T-helper 1 cell (primary cell): ENCODE measurements at regions not wholly inside any gene's neighbourhood (a gene's known extent, or its start where the extent isn't known, plus 50 kb on each side); places are given as distances from the start of the nearest gene placed in this dataset.
"Not testable (repeated sequence)": the region's sequence is repeated elsewhere in the genome, so short reads cannot be mapped to it uniquely, and the experiment has no call there.

Experiments
- DNase-seq, 5 donors: peaks; one replicate each; pipeline ENCODE4 v3.0.0-alpha.2; 2012 to 2020

DNA sequence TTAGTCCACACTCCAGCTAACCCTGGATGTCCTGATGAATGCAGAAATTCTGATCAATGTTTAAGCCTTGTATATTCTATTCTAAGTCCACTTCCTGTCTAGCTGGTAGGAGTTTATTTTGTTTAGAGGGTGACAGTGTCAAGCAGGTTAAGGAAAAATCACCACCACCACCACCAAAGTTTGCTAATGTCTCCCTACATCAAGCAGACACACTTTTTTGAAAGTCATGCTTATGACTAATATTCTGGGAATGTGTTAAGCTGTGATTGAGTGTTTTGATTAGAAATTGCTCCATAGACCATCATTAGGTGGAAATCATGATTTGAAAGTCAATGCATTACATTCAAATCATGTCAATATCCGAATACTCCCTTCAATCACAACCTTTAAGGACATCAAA lies 1530.1 kb downstream of the MAT2B start:
- DNase-seq, result no peak

DNA sequence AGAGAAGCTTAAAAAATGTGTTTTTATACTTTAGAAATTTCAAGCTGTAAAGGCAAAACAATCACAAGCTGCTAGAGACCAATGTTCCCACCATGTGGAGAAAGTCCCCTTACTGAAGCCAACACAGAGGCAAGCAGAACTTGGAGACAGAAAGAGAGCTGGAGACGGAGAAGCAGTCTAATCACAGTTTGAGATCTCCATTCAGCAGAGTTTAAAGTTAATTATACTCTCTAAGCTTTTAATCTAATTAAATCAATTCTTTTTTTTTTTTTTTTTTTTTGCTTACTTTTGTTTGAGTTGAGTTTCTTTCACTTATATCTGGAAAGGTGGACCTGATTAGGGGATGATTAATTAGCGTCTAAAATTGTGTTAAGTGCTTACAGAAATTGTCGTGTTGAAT lies 1534.3 kb downstream of the MAT2B start:
- no peak for DNase-seq

GRCh38 chr5:165045941-165046340 lies 1540.5 kb downstream of the MAT2B start:
- DNase-seq, result not testable (repeated sequence)

- DNase-seq, result no peak
Measured at GRCh38 chr5:165055476-165055875, 1550.1 kb downstream of the MAT2B start.

GRCh38 chr5:165057145-165057544 lies 1551.7 kb downstream of the MAT2B start:
- DNase-seq, result no peak

- no peak for DNase-seq
Measured at GRCh38 chr5:165066751-165067385, 1561.4 kb downstream of the MAT2B start.

DNA sequence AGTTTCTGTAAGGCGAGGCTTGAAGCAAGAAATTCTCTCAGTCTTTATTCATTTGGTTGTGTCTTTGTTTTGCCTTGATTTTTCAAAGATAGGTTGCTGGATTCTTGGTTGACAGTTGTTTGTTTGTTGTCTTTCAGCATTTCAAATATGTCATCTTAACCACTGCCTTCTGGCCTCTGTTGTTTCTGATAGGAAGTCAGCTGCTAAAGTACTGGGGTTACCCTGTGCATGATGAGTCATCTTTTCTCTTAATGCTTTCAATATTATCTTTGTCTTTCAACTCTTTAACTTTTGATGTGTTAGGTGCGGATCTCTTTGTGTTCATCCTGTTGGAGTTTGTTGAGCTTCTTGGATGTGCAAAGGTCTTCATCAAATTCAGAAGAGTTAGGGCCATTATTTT lies 1571.3 kb downstream of the MAT2B start:
- DNase-seq, result no peak

DNA sequence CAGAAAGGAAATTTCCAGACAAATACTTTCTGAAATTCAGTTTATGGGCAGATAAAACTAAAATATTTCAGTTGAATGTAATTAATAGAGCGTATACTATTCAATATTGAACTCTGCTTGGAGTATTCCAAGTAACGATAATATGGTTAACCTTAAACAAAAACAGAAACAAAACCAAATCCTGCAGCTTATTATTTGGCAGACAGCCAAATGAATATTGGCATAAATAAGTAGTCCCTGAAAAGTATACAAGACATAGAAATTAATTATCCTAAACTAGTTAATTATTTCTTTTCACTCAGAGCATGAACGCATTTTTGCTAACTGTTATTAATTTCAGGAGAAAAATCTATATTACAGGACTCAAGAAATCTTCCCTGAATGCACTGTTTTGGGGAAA lies 1574.0 kb downstream of the MAT2B start:
- DNase-seq, result no peak

GRCh38 chr5:165083394-165083793 lies 1578.0 kb downstream of the MAT2B start:
- DNase-seq, result no peak

DNA sequence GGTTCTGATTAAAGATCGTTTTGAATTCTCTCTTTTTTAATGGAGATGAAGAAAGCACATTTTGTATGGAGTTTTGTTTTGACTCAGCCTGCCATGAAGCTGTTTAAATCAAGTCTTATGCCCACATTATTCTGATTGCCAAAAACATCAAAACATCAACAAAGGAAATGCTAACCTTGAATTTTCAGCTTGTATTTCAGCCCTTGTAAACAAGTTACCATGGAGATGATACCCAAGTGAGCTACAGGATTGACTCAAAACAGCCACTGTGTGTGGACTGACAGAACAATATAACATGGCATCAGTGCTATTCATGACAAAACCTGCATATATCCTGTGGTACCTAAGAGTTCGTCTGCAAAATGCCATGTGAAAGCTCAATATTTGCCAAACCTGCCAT lies 1581.0 kb downstream of the MAT2B start:
- DNase-seq, result no peak

DNA sequence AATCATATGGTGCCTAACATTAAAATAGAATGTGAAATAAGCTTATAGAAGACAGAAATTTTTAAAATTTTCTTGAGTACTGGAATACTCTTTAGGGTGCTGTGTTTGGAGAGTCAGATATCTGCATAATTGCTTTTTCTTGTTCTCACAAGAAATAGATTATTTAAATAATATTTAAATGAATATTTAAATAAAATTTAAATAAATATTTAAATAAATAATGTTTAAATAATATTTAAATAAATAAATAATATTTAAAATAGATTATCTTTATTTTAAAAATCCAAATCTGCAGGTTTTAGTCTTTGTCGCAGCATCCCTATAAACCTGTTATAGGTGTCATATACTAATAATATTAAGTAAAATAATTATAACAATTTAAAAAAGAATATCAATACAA lies 1589.4 kb downstream of the MAT2B start:
- no peak for DNase-seq

DNA sequence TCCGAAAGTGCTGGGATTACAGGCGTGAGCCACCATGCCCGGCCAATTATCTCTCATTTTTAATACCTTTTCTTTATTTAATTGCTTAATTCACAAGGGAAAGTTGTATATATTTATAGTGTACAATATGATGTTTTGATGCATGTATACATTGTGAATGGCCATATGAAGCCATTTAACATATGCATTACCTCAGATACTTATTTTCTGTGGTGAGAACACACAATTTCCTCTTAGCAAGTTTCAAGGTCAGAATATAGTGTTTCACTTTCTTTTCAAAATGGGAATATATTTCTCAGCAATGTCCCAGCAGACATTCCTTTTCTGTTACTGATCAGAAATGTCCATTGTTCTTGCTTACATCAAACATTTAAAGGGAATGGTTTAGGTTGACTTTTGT lies 1596.3 kb downstream of the MAT2B start:
- no peak for DNase-seq

GRCh38 chr5:165104611-165105010 lies 1599.2 kb downstream of the MAT2B start:
- no peak for DNase-seq

DNA sequence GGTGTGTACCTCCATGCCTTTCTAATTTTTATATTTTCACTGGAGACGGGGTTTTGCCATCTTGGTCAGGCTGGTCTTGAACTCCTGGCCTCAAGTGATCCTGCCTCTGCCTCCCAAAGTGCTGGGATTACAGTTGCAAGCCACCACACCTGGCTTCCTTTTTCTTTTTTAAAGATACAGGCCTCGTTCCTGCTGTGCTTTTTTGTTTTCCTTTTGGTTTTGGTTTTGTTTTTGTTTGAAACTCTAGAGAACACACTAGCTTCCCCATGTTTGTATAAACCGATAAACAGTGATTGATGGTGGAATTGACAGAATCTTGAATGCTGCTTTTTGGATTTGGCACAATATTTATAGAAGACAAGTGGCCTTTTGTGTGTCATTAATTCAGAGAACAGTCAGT lies 1603.4 kb downstream of the MAT2B start:
- no peak for DNase-seq

DNA sequence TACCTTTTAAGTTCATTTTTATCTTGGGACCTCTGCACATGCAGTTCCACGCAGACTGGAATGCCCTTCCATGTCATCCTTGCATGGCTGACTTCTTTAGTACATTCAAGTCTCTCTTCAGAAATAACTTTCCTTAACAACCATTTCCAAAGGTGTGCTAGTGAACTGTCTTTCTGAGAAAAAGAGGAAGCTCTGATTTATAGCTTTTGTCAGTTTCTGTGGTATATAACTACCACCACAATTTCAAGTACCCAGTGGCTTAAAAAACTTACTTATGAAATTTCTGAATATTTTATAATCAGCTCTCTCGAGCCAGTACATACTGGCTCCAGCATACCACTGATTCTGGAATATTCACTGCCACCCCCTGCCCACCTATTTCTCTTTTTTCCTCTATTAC lies 1613.8 kb downstream of the MAT2B start:
- DNase-seq, result no peak

DNA sequence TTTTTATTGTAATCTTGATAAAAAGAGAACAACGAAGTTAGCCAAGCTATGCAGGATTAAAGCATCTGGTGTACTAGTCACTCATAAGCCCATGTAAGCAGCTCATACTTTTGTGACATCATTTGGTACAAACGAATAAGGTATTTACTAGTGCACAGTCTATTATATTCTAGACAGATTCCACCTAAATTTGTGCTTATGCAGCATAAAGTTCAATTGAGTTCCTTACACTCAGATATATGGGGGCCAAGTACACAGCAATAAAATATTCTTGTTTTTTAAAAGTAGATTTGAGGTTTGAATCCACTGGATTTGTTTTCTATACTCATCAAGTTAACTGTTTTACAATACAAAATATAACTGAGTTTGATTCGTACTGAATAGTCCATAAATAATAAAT lies 1621.2 kb downstream of the MAT2B start:
- no peak for DNase-seq

GRCh38 chr5:165127941-165128340 lies 1622.5 kb downstream of the MAT2B start:
- DNase-seq, result no peak

DNA sequence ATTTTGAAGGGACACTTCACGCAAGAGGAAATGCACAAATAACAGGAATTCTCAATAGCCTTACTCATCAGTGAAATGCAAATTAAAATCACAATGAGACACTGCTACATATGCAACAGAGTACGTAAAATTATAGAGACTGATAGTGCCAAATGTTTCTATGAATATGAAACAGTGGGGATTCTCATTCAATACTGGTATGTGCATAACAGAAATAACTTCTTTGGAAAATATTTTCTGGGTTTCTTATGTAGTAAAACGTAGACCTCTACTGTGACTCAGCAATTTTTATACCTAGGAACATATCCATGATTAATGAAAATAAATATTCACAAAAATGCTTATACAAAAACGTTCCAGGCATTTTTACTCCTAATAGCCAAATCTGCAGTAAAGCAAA lies 1625.2 kb downstream of the MAT2B start:
- no peak for DNase-seq

- DNase-seq, result no peak
Measured at GRCh38 chr5:165134155-165134554, 1628.7 kb downstream of the MAT2B start.

DNA sequence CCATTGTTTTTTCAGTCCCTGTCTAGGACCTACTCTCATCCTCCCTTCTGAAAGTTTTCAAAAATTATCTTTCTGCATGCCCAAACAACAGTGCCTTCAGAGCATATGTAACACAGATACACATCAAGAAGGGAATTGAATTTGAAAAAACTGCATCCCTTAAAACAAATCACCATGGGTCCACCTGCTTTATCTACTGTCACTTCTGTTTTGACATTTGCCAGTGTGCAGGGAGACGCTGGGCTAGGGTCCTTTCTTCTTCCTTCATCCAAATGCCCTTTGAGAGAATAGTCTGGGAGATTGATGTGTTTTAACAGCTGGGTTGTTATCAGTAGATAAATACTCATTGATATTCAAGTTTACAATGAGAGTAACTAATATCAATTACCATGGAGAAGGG lies 1630.1 kb downstream of the MAT2B start:
- DNase-seq, result no peak

GRCh38 chr5:165137701-165138100 lies 1632.3 kb downstream of the MAT2B start:
- no peak for DNase-seq

- DNase-seq, result no peak
Measured at GRCh38 chr5:165138236-165138635, 1632.8 kb downstream of the MAT2B start.

DNA sequence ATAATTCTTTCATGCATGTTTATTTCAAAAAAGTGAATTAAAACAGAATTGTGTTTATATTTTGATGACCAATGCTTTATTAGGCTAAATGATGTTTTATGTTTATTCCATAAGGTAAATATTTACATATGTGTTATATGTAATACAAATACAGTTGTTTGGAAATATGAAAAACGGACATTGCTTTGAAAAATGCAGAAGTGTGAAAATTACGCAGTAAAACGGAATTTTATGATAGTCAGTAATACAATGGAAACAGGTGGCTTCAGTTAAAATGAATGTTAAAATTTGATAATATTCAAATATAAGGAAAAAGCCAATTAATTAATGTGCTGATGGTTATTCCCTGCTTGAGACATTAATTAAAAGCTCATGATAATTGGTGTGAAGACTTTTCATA lies 1633.8 kb downstream of the MAT2B start:
- DNase-seq, result no peak

DNA sequence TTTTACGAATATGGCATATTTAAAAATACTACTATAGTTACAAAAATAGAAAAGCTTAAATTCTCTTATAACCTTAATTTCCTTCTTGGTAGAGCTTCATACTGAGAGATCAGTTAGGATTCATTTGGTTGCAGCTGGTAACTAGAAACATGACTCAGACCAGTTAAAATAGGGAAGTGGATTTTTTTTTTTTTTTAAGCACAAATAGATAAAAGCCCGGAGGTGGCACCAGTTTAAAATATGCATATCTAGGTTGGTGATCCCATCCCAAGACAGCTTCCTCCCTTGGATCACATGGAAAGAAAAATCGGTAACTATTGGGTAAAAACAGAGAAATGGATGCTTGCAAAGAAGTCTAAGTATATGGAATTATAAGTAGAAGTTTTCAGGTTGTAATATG lies 1634.3 kb downstream of the MAT2B start:
- DNase-seq, result no peak

GRCh38 chr5:165143741-165144140 lies 1638.3 kb downstream of the MAT2B start:
- DNase-seq, result no peak

GRCh38 chr5:165149431-165149830 lies 1644.0 kb downstream of the MAT2B start:
- DNase-seq, result no peak
